ENCODE measurements at regions not wholly inside any gene's neighbourhood (a gene's known extent, or its start where the extent isn't known, plus 50 kb on each side); places are given as distances from the start of the nearest gene placed in this dataset.
"Not testable (repeated sequence)": the region's sequence is repeated elsewhere in the genome, so short reads cannot be mapped to it uniquely, and the experiment has no call there.

DNA sequence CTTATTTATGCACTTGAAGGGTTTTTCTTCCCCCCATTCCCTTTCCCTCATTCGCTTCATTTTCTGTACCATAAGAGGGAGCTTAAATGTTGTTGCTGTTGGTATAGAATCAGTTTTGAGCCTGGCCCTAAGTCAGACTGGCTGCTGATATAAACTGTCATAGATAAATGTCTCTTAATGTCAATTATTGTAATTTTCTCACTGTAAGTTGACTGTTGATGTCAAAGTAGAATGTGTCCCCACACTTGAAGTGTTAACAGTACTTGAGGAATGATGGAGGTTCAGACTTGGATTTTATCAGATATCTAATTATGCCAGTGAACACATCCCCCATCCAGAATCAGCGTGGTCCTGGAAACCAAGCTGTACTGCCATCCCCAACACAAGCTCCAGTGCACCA lies 87.8 kb downstream of the PRR15 start:
- FAIRE-seq = no peak

DNA sequence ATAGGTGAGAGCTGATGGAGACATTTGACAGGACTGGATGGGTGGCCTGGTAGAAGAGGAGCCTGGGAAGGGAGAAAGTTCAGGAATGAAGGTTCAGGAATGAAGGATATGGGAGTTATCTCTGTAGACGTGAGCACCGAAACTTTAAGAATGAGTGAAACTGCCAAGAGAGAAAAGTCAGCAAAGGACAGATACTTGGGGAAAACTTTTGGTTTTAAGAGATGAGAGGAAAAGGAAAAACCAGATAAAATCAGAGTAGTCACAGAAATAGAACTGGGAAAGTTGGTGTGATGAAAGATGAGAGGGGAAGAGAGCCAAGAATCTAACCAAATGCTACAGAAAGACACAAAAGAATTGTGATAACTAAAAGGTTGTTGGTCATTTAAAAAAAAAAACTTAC lies 88.9 kb downstream of the PRR15 start:
- no peak for FAIRE-seq

DNA sequence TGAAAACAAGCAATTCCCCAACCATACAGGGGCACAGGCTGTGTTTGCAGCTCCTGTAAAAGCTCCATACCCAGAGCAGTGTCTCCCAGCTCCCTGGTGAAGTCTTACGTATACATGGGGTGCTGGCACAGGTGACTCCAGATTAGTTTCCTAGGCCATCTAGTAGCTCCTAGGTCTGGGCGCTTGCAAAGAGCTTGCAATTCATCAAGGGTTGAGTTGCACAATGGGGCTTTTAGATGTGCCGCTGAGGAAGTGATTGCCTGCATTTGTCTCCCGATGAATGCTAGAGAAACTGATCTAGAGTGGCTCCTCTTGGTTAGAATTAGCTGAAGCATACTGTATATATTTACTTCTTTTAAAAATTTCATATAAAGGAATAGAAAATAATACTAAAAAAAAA lies 90.7 kb downstream of the PRR15 start:
- FAIRE-seq = not testable (repeated sequence)

DNA sequence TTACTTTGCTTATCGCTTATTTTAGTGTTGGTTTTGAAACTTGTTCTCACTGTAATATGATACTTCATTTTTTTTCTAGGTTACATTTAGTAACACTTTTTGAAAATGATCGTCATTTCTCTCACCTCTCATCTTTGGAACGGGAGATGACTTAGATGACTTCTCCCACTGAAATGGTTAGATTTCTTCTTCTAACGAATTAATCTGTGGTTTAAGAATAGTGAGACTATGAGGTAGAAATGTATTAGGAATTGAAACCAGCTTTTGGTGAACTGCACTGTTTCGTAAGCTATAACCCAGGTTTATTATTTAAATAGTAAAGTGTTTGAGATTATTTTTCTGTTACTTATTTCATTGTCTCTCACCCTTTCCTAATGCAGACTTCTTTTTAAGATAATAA lies 93.7 kb downstream of the PRR15 start:
- FAIRE-seq = no peak

DNA sequence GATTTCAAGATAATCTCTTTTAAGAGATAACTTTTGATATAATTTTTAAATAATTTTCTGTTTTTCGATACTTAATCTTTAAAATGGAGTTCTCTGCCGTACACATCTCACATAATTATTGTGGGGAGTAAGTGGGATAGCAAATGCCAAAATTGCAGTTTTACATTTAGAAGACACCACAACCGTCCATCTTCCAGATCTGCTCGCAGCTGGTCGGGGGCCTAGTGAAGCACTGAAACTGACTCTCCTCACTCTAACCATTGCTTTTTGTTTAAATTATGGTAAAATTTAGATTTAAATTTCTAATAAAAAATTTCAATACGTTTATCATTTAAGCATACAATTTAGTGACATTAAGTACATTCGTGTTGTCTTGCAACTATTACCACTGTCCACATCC lies 94.2 kb downstream of the PRR15 start:
- no peak for FAIRE-seq

DNA sequence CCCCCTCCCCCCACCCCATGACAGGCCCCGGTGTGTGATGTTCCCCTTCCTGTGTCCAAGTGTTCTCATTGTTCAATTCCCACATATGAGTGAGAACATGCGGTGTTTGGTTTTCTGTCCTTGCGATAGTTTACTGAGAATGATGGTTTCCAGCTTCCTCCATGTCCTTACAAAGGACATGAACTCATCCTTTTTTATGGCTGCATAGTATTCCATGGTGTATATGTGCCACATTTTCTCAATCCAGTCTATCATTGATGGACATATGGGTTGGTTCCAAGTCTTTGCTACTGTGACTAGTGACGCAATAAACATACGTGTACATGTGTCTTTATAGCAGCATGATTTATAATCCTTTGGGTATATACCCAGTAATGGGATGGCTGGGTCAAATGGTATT lies 95.6 kb downstream of the PRR15 start:
- FAIRE-seq = not testable (repeated sequence)

DNA sequence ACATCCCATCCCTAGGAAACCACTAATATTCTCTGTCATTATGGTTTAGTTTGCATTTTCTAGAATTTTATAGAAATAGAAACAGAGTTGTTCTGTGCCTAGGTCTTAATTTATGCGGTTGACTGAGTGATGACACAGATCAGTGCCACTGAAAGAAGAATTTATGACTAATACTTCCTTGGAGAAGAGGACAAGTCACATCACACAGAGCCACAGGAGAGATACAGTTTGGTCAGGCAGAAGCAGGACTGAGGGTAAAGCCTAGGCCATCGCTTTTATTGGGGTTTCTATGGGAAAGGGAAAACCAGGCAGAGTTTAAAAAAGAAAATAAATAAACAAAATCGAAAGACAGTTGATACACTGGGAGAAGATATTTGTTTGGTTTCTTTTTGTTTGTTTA lies 99.3 kb downstream of the PRR15 start:
- not testable (repeated sequence) for FAIRE-seq

DNA sequence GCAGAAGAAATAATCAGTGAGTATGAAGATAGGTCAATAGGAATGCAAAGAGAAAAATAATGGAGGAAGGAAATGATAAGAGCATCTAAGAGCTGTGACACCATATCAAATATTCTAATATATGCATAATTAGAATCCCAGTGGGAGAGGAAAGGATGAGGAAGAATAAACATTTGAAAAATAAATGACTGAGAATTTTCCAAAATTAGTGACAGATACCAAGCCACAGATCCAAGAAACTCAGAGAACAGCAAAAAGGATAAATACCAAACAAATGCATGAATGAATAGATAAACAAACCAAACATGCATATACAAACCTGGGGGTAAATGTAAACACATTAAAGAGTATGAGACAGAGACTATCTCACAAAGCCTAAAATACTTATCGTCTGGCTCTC lies 101.4 kb downstream of the PRR15 start:
- FAIRE-seq = not testable (repeated sequence)

DNA sequence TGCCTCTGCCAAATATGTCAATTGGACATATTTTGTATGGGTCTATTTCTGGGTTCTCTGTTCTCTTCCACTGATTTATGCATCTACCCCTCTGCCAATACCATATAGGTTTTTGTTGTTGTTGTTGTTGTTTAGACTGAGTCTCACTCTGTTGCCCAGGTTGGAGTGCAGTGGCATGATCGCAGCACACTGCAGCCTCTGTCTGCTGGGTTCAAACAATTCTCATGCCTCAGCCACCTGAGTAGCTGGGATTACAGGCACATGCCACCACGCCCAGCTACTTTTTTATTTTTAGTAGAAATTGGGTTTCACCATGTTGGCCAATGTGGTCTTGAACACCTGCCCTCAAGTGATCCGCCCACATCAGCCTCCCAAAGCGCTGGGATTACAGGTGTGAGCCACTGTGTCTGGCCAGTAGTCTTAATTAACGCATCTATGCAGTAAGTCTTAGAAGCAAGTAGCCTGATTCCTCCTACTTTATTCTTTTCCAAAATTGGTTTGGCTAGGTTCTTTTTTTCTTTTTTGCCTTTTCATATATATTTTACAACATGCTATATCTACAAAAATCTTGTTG lies 103.5 kb downstream of the PRR15 start:
- FAIRE-seq = not testable (repeated sequence)

DNA sequence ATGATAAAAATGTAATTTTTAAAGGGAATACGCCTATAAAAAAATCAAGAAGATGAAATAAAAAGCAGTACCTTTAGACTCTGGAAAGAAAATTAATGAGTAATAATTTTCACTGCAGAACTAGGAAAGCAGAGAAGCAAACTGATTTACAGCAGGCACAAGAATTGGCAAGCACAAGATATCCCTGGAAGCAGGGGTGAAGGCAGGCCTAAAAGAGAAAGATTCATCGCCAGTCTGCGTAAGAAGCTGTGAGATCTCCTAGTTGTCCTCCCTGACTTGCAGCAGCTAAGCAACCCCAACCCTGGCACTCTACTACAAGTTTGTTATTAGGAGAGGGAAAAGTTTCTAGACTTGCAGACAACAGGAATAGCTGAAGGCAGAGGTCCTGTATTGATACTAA lies 107.7 kb downstream of the PRR15 start:
- not testable (repeated sequence) for FAIRE-seq

DNA sequence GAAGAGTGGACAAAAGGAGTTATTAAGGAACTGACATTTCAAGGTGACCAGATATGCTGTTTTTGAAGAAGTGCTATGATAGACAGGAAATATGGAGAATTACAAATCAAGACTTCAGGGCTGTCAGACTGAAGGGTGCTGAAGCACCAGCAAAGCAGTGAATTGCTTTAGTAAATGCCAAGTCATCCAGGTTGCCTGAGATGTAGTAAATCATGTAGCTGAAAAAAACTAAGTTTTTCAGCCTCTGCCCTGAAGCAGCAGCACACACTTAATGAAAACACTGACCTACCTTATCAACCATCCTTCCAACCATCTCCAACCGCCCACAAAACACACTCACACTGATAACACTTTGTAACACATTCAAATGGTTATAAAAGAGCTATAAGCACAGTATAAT lies 110.0 kb downstream of the PRR15 start:
- not testable (repeated sequence) for FAIRE-seq

DNA sequence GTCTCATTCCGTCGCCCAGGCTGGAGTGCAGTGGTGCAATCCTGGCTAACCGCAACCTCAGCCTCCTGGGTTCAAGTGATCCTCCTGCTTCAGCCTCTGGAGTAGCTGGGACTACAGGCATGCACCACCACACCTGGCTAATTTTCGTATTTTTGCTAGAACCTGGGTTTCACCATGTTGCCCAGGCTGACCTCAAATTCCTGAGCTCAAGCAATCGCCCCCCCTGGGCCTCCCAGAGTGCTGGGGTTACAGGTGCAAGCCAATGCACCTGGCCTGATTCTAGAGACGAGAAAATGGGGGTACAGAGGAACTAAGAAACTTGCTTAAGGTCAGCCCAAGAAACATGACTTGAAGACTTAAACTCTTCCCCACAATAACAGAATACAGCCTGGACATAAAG lies 111.0 kb downstream of the PRR15 start:
- not testable (repeated sequence) for FAIRE-seq

DNA sequence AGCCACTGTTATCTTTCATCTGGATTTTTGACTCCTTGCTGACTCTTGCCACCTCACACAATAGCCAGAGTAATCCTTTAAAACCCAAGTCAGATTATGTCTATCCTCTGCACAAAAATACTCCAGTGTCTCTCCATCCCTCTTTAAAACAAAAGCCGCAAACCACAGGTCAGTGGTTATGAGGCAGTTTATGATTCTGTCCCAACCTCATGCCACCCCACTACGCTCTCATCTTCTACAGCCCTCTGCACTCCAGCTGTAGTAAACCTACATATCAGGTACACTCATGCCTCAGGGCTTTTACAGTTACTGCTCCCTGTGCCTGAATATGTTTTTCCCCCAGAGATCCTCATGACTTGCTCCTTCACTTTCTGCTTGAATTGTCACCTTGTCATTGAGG lies 113.6 kb downstream of the PRR15 start:
- not testable (repeated sequence) for FAIRE-seq

DNA sequence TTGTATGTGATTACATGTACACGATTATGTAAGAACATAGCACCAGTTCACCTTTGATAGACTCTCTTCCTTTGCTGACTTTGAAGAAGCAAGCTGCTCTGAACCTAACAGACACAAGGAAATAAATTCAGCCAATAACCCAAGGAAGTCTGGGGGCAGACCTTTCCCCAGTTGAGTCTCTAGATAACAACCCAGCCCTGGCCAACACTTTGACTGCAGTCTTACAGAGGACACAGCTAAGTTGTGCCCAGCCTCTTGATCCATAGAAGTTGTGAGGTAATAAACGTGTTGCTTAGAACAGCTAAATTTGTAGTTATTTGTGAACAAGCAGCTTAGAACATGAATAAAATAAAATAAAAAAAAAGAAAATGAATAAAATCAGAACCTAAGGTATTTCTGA lies 116.3 kb downstream of the PRR15 start:
- not testable (repeated sequence) for FAIRE-seq

DNA sequence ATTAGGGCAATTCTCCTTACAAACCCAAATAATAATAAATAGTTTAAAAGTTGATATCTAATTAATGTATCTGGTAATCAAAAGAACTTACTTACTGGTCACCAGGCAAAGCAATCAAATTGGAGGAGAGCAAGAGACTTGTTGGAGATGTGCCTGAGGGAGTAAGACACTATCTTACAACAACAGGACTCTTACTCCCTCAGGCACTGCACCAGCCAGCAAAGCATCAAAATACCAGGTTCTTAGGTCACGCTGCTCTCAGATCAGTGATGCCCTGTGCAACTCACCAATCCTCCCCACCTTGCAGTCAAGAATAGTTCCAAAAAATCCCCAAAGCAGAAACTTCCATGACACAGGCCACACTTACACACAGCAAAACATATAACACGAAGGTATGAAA lies 117.0 kb downstream of the PRR15 start:
- not testable (repeated sequence) for FAIRE-seq

DNA sequence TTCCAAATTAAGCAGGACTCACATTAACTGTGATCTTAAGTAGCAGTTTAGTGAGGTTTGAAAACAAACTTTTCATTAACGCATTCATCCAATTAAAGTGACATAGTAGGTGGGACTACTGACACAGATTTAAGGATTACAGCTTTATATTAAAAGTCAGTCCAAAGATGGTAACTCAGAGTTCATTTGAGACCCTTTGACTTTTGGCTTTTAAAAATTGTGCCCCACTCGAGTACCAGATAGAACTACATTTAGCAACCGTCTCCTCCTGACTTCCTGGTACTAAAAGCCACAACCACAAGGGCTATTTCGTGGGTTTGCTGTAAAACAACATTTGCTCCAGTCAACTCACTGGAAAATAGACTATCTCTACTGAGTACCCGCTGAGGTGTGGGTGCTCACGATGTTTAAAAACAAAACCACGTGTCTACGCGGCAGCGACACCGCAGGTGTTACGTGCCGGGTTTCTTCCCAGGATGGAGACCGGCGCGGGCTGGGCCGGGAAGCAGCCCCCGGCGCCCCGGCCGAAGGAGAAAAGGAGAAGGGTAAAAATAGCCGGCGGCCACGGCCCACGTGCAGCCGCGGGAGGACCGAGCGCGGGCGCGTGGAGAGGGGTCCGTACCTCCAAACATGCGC lies 120.6 kb downstream of the PRR15 start:
- not testable (repeated sequence) for FAIRE-seq

DNA sequence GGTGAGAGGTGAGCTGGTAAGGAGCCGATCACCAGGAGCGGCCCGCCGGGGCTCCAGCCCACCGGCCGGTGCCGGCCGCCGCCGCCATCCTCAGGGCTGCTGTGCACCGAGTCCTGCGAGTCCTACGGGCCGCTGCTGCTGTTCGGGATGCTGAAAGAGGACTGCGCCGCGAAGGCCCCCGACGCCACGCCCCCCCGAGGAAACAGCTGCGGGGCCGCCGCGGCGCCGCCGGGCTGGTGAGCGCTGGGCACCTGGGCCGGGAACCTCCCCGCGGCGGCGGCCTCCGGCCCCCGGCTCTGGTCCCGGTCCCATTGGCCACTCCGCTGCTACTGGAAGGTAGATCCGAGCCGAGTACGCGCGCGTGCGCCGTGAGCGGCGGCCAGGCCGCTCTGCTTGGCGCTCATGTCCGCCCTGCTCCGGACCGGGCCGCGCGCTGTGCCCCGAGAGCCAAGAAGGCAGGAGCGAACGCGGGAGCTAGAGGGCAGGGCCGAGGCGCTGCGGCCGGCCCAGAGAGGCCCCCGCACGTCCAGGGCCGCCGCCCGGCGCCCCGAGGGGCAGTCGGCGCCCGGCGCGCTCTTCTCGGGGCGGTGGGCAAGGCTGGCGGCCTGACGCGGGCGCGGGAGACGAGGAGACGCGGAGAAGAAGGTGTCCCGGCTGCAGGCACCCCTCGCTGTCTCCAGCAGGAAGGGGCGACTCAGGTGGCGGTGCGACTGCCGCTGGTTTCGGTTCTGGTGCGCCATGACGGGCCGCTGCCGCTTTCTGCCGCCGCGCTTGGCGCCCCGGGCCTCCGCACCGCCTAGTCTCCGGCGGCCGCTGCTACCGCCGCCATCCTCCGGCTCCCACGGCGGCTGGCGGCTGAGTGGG lies 121.3 kb upstream of the WIPF3 start:
- no peak for FAIRE-seq

DNA sequence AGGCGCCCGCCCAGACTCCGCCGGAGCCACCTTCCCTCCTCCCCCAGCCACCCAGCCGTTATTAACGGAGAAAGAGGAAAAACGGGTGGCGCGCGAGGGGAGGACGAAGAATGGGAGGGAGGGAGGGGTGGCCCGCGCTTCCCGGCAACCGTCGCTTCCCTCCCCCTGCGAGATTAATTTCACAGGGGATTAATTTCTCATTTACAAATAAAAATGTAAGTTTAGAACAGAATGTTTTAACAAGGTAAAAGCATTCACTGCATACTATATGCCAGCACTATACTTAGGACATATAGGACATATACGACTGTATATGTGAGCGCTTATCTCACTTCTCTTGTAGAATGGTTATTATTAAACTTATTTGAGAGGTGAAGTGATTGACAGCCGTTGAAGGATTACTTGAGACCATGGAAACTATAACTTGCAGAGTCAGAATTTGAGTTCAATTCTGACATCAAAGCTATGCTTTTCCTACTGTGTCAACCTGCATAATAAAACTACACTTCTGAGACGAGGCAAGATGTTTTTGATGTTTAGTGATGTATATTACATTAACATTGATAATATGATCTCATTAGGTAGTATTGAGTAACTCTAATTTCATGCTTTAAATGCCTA lies 120.5 kb upstream of the WIPF3 start:
- not testable (repeated sequence) for FAIRE-seq

DNA sequence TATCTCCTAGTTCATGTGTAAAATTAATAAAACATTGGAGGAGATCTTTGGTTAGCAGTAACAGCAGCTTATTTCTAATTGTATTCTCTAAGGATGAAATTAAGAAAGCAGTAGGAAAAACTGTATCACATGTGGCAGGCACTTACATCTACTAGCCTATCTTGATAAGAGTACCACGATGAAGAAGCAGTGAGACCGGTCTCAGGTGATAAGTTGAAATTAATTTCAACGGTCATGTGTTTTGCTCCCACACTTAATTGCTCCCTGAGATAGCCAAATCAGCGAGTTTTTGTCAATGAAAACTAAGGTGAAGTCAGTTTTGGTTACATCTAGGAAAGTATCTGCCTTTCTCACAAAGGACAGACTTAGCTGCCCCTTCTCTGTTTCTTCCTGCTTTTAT lies 115.8 kb upstream of the WIPF3 start:
- not testable (repeated sequence) for FAIRE-seq

DNA sequence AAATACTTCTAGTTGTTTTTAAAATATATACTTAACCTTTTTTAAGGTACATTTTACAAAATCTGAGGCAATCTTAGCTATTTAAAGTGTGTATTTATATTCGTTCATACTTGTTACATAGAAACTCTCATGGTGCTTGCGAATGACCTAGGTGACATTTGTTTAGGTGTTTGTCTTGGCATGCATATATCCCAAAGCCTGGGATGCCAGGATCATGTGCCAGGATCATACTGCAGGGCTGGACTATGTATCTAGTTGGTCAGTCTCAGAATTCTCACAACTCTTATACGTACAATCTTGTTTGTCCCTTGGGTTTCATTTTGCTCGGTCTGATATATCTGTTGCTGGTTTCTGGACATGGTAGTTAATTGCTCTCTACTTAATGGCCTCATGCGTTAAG lies 109.9 kb upstream of the WIPF3 start:
- not testable (repeated sequence) for FAIRE-seq

DNA sequence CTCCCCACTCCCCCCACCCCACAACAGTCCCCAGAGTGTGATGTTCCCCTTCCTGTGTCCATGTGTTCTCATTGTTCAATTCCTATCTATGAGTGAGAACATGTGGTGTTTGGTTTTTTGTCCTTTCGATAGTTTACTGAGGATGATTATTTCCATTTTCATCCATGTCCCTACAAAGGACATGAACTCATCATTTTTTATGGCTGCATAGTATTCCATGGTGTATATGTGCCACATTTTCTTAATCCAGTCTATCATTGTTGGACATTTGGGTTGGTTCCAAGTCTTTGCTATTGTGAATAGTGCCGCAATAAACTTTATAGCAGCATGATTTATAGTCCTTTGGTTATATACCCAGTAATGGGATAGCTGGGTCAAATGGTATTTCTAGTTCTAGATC lies 106.6 kb upstream of the WIPF3 start:
- FAIRE-seq = not testable (repeated sequence)

DNA sequence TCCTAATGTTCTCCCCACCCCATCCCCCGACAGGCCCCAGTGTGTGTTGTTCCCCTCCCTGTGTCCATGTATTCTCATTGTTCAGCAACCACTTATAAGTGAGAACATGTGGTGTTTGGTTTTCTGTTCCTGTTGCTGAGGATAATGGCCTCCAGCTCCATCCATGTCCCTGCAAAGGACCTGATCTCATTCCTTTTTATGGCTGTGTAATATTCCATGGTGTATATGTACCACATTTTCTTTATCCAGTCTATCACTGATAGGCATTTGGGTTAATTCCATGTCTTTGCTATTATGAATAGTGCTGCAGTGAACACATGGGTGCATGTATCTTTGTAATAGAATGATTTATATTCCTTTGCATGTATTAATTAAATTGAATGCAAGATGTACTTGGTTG lies 104.8 kb upstream of the WIPF3 start:
- FAIRE-seq = not testable (repeated sequence)

DNA sequence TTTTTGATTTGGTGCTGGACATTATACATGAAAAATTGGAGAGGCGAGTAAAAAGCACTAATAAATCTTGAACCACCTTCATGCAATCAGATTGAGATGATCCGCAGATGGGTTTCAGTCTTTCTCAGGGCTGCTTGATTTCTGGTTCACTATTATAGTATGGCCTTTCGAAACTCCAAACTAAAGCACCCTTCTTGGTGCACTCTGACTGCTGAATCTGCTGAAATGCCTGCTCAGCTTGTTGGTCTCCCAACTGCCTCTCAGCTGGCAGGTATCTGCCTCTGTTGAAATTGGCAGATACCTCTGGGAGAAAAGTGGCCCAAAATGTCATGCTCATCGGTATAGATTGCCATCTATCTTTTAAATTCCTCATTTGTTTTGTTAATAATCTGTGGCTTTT lies 102.5 kb upstream of the WIPF3 start:
- FAIRE-seq = not testable (repeated sequence)

DNA sequence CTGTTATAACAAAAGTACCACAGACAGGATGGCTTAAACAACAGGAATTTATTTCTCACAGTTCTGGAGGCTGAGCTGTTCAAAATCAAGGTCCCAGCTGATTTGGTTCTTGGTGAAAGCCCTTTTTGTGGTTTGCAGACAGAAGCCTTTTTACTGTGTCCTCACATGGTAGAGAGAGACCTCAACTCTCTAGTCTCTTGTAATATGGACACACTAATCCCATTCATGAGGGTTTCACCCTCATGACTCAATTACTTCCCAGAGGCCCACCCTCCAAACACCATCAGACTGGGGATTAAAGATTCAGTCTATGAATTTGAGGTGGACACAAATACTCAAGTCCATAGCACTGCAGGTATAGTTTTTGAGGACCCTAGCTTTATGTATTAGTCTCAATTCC lies 97.3 kb upstream of the WIPF3 start:
- FAIRE-seq = not testable (repeated sequence)

Data from TTC549 (cell line).